ENCODE measurements at regions not wholly inside any gene's neighbourhood (a gene's known extent, or its start where the extent isn't known, plus 50 kb on each side); places are given as distances from the start of the nearest gene placed in this dataset.
"Not testable (repeated sequence)": the region's sequence is repeated elsewhere in the genome, so short reads cannot be mapped to it uniquely, and the experiment has no call there.

- not testable (repeated sequence) for DNase-seq (ENCODE audit: low read depth in 2 of 2)
These were observed 64.8 kb upstream of the METTL9 start for GRCh38 chr16:21534561-21534960.

DNA sequence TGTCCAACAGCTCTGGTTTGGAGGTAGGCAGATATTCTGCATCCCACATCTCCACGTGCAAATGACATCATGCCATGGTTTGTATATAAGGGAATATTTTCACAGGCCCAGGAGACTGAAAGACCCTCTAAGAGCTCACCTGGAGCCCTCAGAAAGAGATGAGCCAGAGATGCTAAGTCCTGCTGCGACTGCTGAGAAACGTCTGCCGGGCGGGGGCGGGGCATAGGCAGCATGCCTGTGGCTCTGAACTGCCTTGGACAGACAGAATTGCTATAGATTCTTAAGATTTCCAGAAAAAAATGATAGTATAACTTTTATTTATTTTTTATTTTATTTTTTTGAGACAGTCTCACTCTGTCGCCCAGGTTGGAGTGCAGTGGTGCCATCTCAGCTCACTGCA lies 64.2 kb upstream of the METTL9 start:
- not testable (repeated sequence) for DNase-seq (ENCODE audit: low read depth in 2 of 2)

DNA sequence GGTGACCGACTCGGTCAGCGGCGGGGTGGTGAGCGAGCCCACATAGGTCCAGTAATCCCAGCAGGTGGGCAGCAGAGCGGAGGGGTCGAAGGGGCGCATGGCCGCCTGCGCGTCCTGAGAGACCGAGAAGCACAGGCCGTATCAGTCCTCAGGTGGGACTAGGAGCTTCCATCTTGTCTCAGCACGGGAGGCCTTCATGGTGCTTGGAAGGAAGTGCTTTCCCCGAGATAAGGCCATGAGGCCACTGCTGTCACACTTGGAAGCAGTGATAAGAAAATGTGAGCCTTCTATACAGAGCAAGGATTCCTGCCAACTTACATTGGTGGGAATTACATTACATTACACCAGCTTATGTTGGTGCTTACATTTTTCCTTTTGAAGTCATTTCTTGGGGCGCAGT lies 62.6 kb upstream of the METTL9 start:
- not testable (repeated sequence) for DNase-seq (ENCODE audit: low read depth in 2 of 2)

GRCh38 chr16:21537598-21537997 lies 61.8 kb upstream of the METTL9 start:
- DNase-seq (ENCODE audit: low read depth in 2 of 2), result not testable (repeated sequence)

DNA sequence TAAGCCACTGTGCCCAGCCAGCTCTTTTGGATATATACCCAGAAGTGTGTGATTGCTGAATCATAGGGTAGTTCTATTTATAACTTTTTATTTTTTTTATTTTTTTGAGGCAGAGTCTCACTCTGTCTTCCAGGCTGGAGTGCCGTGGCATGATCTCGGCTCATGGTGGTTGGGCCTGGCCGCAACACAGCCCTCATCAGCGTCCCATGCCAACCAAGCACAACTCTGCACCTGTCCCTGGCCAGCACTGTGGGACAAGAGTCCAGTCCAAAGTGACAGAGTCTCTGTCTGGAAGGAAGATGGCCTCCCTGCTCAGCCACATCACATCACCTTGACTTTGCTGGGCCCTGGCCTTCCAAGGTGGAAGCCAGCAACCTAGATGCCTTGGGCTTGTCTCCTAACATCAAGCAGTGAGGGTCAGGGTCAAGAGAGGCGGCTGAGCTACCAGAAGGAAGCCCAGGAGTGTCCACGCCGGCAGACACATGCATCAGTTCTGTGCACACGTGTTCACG lies 60.2 kb upstream of the METTL9 start:
- not testable (repeated sequence) for DNase-seq (ENCODE audit: low read depth in 2 of 2)

DNA sequence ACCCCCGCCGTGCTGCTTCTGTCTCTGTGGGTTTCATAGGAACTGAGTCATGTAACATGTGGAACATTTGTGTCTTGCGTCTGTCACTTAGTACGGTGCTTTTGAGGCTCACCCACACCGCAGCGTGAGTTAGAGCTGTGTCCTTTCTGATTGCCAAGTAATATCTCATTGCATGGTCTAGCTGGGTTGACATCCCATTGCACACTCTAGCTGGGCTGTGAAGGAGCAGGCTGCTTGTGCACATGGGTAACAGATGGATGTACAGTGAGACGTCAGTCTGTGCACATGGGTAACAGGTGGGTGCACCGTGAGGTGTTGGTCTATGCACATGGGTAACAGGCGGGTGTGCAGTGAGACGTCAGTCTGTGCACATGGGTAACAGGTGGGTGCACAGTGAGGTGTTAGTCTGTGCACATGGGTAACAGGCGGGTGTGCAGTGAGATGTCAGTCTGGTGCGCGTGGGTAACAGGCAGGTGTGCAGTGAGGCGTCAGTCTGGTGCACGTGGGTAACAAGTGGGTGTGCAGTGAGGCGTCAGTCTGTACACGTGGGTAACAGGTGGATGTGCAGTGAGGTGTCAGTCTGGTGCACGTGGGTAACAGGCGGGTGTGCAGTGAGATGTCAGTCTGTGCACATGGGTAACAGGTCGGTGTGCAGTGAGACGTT lies 58.5 kb upstream of the METTL9 start:
- not testable (repeated sequence) for DNase-seq (ENCODE audit: low read depth in 2 of 2)

- DNase-seq (ENCODE audit: low read depth in 2 of 2), result not testable (repeated sequence)
These were observed 57.7 kb upstream of the METTL9 start for GRCh38 chr16:21541611-21542051.

DNA sequence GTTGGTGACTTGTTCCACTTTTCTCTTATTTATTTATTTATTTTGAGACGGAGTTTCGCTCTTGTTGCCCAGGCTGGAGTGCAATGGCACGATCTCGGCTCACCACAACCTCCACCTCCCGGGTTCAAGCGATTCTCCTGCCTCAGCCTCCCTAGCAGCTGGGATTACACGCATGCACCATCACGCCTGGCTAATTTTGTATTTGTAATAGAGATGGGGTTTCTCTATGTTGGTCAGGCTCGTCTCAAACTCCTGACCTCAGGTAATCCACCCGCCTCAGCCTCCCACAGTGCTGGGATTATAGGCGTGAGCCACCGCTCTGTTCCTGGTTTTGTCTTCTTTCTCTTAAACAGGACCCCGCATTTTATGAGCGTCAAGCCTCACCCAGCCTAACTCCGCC lies 57.3 kb upstream of the METTL9 start:
- not testable (repeated sequence) for DNase-seq (ENCODE audit: low read depth in 2 of 2)

DNA sequence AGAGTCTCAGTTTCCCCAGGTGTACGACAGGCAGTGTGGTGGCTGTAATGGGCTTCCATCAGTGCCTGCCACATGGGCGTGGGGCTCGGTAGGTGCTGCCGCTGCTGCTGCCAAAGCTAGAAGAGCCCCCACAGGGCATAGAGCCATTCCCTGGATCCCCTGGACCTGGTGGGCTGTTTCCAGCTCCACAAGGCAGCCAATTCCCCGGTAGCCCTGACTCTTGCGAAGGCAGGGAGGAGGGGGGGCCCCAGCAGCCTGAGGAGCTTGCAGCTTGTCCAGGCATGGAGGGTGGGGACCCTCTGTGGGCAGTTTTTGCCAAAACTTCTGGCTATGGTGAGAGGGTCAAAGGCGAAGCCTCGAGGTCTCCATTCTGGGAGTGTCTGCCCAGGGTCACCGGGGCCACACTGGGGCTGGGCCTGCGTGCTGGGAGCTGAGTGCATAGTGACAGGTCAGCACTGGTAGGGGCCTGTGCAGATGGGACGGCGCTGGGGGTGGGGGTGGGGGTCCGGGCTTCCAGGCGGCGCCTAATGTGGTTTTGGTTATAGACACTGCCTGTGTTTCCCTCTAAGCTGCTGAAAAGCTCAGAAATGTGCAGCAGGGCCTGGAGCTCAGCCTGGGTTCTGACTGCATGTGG lies 56.8 kb upstream of the METTL9 start:
- DNase-seq (ENCODE audit: low read depth in 2 of 2), result not testable (repeated sequence)

DNA sequence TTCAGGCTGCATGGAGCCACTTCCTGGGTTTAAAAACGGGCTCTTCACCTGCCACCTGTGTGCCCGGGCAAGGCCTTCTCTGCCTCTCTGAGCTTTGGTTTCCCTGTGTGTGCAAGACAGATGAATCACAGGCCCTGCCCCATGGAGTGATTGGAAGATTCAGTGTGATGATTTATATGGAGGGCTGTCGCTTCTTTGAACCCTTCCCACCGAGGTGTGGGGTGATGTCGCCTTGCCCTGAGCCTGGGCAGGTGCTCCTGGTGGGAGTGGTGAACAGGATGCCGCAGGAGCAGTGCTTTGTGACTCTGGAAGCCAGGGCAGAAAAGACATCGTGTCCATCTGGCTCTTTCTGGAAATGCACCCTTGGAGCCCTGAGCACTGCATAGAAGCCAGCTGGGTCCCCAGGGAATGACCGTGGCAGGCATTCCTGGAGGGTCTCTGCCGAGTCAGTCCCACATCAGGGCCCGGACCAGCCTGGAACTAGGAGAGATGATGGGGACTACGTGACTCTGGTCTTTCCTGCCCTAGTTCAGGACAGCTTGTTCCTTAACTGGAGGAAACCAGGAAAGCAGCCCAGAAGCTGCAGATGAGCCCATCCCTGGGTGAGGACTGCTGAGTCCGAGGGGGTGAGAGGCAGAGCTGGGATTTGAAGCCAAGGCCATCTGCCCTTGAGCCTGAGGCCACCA lies 56.1 kb upstream of the METTL9 start:
- DNase-seq (ENCODE audit: low read depth in 2 of 2), result not testable (repeated sequence)

DNA sequence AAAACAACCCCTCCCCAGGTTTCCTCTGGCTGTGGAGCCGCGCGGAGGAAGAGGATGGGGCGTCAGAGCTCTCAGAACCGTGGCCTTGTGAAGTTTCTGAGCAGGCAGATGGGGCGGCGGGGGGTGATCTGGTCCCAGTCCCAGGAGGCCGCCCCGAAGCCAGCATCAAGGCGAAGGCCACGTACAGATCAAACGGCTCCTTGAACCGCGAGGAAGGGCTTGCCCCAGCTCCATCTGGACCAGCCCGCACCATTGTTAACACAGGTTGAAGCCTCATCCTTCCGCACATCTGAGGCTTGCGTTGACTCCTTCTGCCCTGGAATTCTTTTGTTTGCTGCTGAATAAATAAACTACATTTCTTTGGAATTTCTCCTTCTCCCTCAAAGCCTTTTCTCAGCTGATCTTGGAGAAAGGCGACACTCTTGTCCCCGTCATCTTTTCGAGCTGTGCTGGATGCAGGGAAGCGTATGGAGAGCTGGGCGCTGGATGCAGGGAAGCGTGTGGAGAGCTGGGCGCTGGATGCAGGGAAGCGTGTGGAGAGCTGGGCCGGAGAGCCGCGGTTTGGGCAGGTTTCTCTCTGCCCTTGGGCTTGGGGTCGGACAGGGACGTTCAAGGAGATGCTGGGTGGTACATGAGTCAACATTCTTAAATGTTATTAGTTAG lies 53.6 kb upstream of the METTL9 start:
- not testable (repeated sequence) for DNase-seq (ENCODE audit: low read depth in 2 of 2)

DNA sequence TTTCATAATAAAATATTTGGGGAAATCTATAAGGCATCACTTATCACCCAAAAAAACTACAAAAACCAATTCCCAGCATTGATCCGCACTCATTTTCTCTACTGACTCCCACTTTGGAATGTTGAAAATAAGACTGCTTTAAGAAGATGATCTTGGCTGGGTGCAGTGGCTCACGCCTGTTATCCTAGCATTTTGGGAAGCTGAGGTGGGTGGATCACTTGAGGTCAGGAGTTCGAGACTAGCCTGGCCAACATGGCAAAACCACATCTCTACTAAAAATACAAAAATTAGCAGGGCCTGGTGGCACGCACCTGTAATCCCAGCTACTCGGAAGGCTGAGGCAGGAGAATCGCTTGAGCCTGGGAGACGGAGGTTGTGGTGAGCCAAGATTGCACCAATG lies 50.0 kb upstream of the METTL9 start:
- not testable (repeated sequence) for DNase-seq (ENCODE audit: low read depth in 2 of 2)
